ENCODE measurements at regions not wholly inside any gene's neighbourhood (a gene's known extent, or its start where the extent isn't known, plus 50 kb on each side); places are given as distances from the start of the nearest gene placed in this dataset.

DNA sequence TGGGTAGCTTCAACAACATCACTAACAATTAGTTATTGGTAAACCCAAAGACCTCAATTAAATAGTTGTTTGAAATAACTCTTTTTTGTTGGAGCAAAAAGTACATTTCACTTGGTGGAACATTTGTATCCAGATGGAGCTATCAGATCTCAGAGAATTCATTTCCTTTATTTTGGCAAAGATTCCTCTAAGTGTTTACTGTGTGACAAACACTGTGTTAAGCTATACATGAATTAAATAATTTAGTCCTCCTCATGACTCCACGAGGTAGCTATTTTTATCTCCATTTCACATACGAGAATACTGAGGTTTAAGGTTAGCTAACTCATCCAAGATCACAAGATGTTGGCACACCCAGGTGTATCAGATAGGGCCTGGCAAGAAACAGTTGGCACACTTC, 104.0 kb upstream of the IMMP2L start:
- TF ChIP-seq GATA3 (IDR thresholded peaks at IDR 0.05; ENCODE audit: low read depth, low read length) = no peak
- TF ChIP-seq GATA2 (IDR thresholded peaks at IDR 0.05; ENCODE audit: low read depth, low read length) = no peak

Measured in SH-SY5Y (cell line).